ENCODE measurements at regions not wholly inside any gene's neighbourhood (a gene's known extent, or its start where the extent isn't known, plus 50 kb on each side); places are given as distances from the start of the nearest gene placed in this dataset.
A peak's percentile ranks its signal among the peaks of the same experiment; 100 is the strongest.
"Not testable (repeated sequence)": the region's sequence is repeated elsewhere in the genome, so short reads cannot be mapped to it uniquely, and the experiment has no call there.

DNA sequence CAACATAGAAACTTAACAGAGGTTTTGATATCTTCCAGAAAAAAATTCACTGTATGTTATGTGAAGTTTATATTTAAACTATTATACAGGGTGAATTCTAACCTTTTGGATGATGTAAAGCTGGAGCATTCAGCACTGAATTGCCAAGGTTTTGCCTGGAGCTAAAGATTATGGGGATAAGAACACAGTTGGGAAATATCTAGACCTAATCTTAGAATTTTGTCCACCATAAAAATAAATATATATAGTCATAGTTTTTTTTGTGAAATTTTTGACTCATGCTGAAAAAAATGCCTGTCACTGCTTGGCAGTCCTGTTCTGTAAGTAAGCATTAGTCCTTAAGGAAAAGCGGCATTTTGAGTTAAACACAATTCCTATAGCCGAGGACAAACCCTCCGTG lies 339.3 kb upstream of the TMEFF2 start:
- DNase-seq (ENCODE audit: low read depth), result no peak

DNA sequence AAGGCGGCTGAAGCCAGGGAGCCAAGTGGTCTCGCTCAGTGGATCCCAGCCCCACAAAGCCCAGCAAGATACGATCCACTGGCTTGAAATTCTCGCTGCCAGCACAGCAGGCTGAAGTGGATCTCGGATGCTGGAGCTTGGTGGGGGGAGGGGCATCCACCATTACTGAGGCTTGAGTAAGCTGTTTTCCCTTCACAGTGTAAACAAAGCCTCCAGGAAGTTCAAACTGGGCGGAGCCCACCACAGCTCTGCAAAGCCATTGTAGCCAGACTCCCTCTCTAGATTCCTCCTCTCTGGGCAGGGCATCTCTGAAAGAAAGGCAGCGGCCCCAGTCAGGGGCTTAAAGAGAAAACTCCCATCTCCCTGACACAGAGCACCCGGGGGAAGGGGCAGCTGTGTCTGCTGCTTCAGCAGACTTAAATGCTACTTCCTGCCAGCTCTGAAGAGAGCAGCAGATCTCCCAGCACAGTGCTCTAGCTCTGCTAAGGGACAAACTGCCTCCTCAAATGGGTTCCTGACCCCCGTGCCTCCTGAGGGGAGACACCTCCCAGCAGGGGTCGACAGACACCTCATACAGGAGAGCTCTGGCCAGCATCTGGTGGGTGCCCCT lies 330.0 kb upstream of the TMEFF2 start:
- DNase-seq (ENCODE audit: low read depth), result not testable (repeated sequence)

DNA sequence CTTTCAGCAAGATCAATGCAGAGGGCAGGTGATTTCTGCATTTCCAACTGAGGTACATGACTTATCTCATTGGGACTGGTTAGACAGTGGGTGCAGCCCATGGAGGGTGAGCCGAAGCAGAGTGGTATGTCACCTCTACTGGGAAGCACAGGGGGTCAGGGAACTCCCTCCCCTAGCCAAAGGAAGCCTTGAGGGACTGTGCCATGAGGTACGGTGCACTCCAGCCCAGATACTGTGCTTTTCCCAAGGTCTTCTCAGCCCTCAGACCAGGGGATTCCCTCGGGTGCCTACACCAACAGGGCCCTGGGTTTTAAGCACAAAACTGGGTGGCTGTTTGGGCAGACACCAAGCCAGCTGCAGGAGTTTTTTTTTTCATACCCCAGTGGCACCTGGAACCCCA lies 329.5 kb upstream of the TMEFF2 start:
- DNase-seq (ENCODE audit: low read depth), result not testable (repeated sequence)

DNA sequence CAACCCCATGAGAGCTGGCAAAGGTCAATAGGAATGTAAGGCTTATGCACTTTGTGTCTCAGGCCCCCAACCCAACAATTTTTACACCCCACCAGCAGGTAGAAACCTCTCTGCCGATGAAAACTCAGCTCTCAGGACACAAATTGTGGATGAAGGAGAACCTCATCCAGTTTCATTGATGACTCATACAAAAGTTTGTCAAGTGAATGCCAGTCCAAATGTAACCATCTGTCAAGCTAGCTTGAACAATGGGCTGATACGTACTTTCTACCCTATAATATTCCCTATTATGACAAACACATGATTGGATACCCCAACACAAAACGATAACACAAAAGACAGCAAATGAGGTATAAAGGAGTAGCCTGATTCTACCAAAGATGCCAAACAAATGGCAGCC lies 321.2 kb upstream of the TMEFF2 start:
- DNase-seq (ENCODE audit: low read depth), result no peak

DNA sequence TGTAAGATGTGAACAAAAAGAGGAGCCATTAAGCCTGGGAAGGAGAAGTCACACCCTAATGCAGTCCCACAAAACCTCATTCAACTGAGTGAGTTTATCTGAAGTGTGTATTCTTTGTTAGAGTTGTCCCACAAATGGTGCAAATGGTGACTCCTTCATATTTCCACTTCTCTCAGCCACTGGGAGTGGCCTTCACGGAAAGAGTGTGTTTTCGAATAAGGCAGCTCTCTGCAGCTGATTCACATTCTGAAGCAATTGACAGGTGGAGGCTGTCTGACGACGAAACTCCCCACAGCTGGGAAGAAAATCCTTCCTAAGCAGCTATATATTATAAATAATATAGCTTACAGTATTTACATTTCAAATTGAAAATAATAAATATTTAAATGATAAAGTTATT lies 318.8 kb upstream of the TMEFF2 start:
- DNase-seq (ENCODE audit: low read depth), result no peak

DNA sequence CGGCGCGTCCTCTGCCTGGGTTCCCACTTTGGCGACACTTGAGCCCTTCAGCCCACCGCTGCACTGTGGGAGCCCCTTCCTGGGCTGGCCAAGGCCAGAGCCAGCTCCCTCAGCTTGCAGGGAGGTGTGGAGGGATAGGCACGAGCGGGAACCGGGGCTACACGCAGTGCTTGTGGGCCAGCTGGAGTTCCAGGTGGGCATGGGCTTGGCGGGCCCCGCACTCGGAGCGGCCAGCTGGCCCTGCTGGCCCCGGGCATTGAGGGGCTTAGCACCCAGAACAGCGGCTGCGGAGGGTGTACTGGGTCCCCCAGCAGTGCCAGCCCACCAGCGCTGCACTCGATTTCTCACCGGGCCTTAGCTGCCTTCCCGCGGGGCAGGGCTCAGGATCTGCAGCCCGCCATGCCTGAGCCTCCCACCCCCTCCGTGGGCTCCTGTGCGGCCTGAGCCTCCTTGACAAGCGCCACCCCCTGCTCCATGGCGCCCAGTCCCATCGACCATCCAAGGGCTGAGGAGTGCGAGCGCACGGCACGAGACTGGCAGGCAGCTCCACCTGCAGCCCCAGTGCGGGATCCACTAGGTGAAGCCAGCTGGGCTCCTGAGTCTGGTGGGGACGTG lies 313.2 kb upstream of the TMEFF2 start:
- DNase-seq (ENCODE audit: low read depth), result not testable (repeated sequence)

DNA sequence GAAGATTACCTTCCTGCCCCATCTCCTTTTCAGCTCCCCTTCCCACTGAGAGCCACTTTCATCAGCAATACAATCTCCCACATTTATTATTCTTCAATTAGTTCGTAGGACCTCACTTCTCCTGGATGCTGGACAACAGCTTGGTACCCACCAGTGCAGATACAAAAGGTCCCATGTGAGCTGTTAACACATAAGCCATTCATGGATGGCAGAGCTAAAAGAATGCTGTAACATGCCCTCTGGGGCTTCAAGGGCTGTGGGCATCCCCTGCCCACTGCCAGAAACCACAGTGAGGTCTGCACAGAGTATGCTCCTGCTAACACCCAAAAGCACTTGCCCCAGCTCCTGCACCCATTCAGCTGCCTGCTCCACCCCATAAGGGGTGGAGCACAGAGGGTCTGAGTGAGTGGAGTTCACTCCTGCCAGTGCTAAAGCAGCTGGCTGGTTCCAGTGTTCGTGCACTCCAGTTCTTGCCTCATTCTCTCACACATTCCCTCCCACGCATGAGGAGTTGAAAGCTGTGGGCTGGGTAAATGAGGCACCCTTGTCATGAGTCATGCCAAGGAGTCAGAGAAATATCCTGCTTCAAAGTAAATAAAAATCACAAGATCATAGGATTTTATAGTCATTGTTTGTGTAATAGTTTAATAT lies 305.9 kb upstream of the TMEFF2 start:
- peak; percentile 2 for DNase-seq (ENCODE audit: low read depth)

DNA sequence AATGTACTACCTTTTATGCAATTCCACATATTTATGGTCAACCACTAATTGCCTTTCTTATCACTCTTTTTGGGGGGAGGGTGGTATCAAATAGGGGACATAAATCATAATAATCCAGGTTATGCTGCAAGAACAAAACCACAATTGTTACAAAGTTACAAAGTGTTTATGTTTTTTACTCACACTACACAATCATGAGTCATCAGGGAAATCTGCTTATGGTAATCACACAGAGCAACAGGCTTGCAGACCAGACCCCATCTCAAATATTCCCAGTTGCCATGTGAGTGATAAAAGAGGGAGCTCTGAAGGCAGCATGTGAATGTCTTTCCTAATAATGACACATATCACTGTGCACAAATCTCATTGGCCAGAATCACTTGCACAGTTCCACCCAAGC lies 304.7 kb upstream of the TMEFF2 start:
- no peak for DNase-seq (ENCODE audit: low read depth)

DNA sequence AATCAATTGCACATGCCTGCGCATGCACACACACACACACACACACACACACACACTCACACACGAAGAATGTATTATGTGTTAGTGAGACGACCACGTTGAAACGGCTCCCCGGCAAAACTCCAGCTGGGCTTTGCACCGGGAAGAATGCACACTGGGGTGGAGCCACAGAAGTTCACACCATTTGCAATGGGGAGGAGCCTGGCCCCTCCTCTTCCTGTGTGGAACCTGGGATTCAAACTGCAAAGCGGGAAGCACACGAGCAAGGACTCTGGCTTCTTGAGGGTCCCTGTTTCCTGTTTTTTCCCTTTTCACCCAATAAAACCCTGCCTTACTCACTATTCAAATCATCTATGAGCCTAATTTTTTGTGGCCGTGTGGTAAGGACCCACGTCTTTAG lies 304.0 kb upstream of the TMEFF2 start:
- DNase-seq (ENCODE audit: low read depth), result no peak

DNA sequence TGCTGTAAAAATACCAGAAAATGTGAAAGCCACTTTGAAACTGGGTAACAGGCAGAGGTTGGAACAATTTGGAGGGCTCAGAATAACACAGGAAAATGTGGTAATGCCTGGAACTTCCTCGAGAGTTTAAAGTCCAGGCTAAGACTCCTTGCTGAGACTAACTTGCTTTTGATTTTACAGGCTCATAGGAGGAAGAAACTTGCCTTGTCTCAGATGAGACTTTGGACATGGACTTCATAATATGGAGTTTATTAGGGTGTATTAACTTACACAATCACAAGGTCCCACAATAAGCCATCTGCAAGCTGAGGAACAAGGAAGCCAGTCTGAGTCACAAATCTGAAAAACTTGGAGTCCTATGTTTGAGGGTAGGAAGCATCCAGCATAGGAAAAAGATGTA lies 293.4 kb upstream of the TMEFF2 start:
- not testable (repeated sequence) for DNase-seq (ENCODE audit: low read depth)

DNA sequence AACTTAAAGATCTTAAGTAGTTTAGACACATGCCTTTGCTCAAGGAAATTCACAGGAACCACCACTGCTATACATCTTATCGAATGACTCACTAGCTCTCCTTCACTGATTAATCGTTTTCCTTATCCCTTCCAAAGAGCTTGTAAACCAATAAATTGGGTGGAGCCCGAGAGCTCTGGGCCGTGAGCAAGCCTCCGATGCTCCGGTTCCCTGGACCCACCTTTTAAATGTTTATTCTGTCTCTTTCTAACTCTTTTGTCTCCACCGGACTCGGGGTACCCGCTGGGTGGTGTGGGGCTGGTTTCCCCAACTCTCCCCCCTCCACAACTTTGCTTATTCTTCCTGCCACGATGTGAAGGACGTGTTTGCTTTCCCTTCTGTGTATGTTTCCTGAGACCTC lies 292.9 kb upstream of the TMEFF2 start:
- DNase-seq (ENCODE audit: low read depth), result no peak

DNA sequence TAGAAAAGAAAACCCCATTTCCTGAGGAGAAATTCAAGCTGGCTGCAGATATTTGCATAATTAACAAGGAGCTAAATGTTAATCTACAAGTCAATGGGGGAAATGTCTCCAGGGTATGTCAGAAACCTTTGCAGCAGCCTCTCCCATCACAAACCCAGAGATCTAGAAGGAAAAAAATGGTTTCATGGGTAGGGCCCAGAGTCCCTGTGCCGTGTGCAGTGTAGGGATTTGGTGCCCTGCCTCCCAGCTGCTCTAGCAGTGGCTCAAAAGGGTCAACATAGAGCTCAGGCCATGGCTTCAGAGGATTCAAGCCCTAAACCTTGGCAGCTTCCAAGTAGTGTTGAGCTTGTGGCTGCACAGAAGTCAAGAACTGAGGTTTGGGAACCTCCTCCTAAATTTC lies 290.2 kb upstream of the TMEFF2 start:
- no peak for DNase-seq (ENCODE audit: low read depth)

DNA sequence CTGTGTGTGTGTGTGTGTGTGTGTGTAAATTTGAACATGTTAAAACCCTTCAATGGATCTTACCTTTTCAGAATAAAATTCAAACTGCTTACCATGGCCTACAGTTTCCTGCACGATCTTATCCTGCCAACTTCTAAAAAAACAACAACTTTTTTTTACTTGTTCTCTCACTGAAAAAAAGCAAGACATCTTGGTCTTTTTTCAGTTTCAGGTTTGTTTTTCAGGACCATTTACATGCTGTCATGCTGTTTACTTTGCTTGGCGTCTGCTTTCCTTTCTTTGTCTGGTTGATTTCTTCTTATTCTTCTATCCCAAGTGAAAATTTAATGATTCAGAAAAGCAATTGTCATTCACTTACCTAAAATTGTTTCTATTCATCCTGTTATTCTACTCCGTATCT lies 286.3 kb upstream of the TMEFF2 start:
- no peak for DNase-seq (ENCODE audit: low read depth)

DNA sequence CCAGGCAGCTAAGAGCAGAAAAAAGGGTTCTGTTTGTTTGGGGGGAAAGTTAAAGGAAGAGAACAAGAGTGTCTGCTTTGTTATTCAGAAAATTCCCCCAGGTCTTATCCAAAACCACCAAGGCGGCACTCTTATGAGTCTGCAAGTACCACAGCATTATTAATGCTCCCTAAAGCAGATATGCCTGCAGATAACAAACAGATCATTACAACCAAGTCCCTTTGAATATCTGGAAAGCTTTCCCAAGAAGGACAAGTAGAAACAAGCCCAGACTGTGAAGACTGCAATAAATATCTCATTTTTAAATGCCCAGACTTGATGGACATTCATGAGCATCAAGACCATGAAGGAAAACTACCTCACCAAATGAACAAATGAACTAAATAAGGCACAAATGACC lies 278.6 kb upstream of the TMEFF2 start:
- no peak for DNase-seq (ENCODE audit: low read depth)

DNA sequence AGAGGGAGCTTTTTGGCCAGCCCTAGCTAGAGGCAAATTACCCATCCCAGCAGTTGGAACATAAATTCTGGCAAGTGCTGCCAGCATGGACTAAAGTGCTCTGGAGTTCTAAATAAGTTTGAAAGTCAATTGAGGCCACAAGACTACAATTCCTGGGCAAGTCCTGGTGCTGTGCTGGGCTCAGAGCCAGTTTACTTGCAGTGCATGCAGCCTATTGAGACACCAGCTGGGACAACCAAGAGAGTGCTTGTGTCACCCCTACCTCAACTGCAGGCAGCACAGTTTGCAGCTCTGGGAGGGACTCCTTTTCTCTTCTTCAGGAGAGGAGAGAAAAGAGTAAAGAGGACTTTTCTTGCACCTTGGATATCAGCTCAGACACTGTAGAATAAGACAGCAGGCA lies 277.2 kb upstream of the TMEFF2 start:
- DNase-seq (ENCODE audit: low read depth), result no peak

DNA sequence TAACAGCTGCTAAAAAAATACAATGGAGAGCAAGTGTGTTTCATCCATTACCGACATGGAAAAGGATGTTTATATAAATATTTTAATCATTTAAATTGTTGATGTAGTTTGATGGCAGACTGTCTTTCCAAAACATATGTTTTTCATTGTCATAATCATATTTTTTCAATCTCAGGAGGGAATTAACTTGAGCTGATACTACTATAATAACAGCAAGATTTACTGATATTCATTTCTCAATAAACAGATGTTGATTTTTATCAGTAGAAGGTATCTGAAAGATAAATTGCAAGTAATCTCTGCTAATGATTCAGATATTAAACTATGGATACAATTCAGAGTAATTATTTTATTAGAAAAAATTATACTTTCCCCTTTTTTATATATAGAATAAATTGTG lies 274.9 kb upstream of the TMEFF2 start:
- no peak for DNase-seq (ENCODE audit: low read depth)

DNA sequence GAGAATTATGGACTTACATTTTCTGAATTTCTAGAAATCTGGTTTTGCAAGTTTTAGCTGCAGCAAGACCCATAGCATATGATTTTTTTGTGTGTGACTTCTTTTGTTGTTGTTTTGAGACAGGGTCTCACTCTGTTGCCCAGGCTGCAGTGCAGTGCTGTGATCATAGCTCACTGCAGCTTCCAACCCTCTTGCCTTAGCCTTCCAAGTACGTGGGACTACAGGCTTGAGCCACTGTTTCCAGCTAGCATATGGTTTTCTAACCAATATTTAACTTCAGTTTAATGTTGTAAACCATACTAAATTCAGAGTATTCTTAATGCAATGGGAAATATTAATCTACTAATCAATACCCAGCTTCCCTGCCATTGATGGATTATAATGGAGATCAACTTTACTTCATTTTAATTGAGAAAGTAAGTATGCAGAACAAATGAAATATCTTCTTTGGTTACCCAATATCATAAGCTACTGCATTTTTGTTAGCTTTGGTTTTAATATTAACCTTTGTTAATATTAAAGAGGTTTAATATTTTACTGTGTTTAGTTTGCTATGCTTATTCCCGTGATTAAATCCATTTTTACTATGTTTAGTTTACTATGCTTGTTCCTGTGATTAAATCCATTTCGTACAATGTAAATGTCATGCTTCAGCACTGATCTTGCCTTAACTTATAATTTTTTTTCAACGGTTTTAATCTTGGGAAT lies 273.4 kb upstream of the TMEFF2 start:
- DNase-seq (ENCODE audit: low read depth), result no peak

DNA sequence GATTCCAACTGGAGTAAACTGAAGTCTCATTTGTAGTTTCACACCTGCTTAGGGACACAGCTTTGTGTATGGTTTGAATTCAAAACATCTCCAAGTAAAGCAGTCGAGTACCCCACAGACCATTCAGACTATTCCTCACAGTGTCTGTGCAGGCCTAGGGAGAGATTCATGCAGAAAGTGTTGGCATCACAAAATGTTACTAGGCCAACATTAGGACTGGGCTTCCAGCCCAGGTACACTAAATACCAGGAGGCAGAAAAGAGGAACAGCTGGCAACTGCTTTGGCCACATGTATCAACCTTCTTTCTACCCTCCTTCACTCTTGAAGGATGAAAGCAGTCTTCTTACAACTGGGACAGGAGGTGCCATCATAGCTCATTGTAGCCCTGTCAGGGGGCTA lies 270.4 kb upstream of the TMEFF2 start:
- no peak for DNase-seq (ENCODE audit: low read depth)

DNA sequence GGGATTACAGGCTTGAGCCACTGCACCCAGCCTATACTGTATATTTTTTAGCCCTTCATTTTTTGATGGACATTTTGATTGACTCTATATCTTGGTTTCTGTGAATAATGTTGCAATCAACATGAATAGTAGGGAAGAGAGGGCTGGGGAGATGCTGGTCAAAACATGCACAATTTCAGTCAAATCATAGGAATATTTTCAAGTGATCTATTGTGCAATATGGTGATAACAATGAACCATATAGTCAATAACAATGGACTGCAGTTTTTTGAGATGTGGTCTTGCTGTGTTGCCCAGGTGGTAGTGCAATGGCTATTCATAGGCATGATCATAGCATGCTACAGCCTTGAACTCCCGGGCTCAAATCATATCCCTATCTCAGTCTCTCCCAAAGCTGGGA lies 264.7 kb upstream of the TMEFF2 start:
- DNase-seq (ENCODE audit: low read depth), result no peak

DNA sequence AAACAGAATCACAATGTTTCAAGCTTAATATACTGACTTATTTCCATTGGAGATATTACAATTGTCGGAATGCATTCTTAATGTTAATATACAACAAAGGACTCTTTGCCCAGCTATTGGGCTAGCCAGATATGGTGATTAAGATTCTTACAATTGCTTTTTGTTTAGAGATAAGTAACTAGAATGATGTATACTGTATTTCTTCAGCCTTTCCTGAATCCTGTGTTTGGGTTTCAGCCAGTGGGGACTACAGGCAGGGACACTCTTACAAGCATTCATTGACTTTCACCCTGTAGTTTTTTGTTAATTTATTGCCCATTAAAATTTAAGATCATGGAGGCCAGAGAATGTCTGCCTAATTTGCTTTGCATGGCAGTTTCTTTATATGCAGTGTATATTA lies 254.1 kb upstream of the TMEFF2 start:
- DNase-seq (ENCODE audit: low read depth), result no peak

DNA sequence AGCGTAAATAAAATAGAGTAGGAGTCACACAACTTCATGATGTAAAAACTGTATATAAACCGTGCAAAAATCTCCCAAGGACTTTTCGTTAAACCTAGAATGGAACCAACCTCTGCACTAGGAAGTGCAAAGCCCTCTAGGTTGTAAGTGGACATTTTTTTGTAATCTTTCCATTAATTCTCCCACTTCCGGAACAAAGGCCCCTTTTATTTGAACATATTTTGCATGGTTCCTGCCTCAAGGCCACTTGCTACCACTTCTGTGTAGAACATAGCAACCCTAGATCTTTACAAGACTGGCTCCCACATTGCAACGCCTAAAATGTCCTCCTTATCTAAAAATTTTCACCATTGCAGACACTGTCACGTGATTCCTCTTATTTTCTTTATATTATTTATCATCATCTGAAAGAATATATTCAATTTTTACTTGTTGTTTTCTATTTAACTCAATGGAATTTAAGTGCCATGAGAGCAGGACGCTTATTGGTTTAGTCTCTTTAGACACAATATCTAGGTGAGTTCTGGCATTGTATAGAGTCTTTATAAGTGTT lies 249.6 kb upstream of the TMEFF2 start:
- DNase-seq (ENCODE audit: low read depth), result no peak

DNA sequence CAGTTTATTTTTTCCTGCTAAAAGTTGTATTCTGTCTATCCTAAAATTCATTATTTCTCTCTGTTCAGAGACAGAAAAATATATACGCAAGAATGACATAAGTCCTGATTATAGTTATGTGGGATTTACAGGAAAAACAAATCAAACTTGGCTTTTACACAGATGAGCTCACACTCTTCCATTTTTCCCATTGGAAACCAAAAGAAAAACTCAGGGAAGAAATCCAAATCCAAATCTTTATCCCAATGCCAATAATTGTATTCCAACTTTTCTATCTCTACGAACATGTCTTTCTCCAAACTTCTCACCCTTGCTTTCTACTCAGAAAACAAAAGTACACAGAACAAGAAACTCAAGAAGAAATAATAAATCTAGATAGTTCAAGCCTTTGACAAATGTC lies 249.1 kb upstream of the TMEFF2 start:
- DNase-seq (ENCODE audit: low read depth), result no peak

DNA sequence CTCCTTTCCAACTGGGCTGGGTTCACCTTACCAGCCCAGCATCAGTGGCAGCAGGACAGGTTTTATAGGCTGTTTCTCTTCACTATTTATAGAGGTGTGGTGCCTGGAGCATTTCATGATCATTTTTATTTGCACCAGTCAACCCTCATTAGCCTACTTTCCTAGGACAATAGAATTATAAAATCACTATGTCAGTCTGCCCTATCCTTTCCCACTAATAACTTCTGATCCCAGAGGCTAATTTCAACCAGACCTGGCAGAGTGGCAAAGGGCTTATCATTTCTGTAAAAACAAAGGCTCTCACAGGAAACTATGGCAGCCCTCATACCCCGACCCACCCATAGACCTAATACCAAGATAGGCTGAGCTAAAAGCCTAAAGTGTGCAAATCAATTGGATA lies 243.5 kb upstream of the TMEFF2 start:
- no peak for DNase-seq (ENCODE audit: low read depth)

Data from activated T-helper 9 cell treated with anti-CD3 and anti-CD28 coated beads, Interleukin-2, amount 50 U/mL, for 16 hours (primary cell).